Upper lobe of left lung (tissue), 6 donors: ENCODE measurements at regions not wholly inside any gene's neighbourhood (a gene's known extent, or its start where the extent isn't known, plus 50 kb on each side); places are given as distances from the start of the nearest gene placed in this dataset.
A peak's percentile ranks its signal among the peaks of the same experiment; 100 is the strongest.
"Not testable (repeated sequence)": the region's sequence is repeated elsewhere in the genome, so short reads cannot be mapped to it uniquely, and the experiment has no call there.

Experiments
- ATAC-seq, 2 donors: fragments of 200-7000 bp; cut with Tn5 transposase; one replicate each; pipeline ENCODE4 v1.9.1; 2022; ENCODE audit warnings: mild to moderate bottlenecking in 2 of 2, moderate library complexity in 2 of 2; ENCODE audit not compliant: low FRiP score in 2 of 2
- DNase-seq, 2 donors: peaks; one replicate each; pipeline ENCODE4 v3.0.0-alpha.2; 2019 to 2020
- H3K27ac ChIP-seq, 4 donors: fragments of 200-600 bp; sonication (generic); one replicate each; pipeline ENCODE4 v1.5.1; 2016 to 2019
- H3K27me3 ChIP-seq, 4 donors: fragments of 200-600 bp; sonication (generic); one replicate each; pipeline ENCODE4 v1.5.1; 2017 to 2019
- H3K36me3 ChIP-seq, 4 donors: fragments of 200-600 bp; sonication (generic); one replicate each; pipeline ENCODE4 v1.5.1; 2016 to 2019
- H3K4me1 ChIP-seq, 4 donors: fragments of 200-600 bp; sonication (generic); one replicate each; pipeline ENCODE4 v1.5.1; 2018 to 2019
- H3K4me3 ChIP-seq, 4 donors: fragments of 200-600 bp; sonication (generic); one replicate each; pipeline ENCODE4 v1.5.1; 2017 to 2019; ENCODE audit warnings: mild to moderate bottlenecking in 2 of 4, moderate library complexity in 1 of 4
- H3K9me3 ChIP-seq, 4 donors: fragments of 200-600 bp; sonication (generic); one replicate each; pipeline ENCODE4 v1.5.1; 2018 to 2019
- EP300 ChIP-seq, 4 donors: sonication (generic); formaldehyde crosslinking; IDR thresholded peaks; one replicate each; pipeline ENCODE4 v1.5.1; 2017; ENCODE audit warnings: antibody characterized with exemption in 4 of 4, control low read depth in 2 of 4
- POLR2A ChIP-seq, 4 donors: fragments of 450-650 bp; IDR thresholded peaks; one replicate each; pipeline ENCODE4 v1.5.1; 2016 to 2017; ENCODE audit warnings: antibody characterized with exemption in 4 of 4, mild to moderate bottlenecking in 2 of 4
- POLR2AphosphoS5 ChIP-seq, 2 donors: sonication (generic); formaldehyde crosslinking; IDR thresholded peaks; one replicate each; pipeline ENCODE4 v1.5.1; 2017; ENCODE audit warnings: antibody characterized with exemption in 2 of 2
- WGBS, 2 donors: methylation state at CpG; one replicate each; pipeline ENCODE4 v1.1.5; 2017 to 2018; 5-methylcytosine and 5-hydroxymethylcytosine counted together
- TF ChIP-seq, protein P1 (sequence below), 6 experiments: fragments of 450-650 bp in 4 of 6; fragments of 200-600 bp in 2 of 6; sonication (generic) in 2 of 6; IDR thresholded peaks; one replicate each; pipeline ENCODE4 v1.5.1; 2016 to 2019; ENCODE audit warnings: antibody characterized with exemption in 6 of 6
- donor health status: DM: no; HTN: no; CAD: no; lungs with moderate emphysema.
- donor health status: DM: no; HTN: yes; CAD: no; lungs with severe emphysema.

DNA sequence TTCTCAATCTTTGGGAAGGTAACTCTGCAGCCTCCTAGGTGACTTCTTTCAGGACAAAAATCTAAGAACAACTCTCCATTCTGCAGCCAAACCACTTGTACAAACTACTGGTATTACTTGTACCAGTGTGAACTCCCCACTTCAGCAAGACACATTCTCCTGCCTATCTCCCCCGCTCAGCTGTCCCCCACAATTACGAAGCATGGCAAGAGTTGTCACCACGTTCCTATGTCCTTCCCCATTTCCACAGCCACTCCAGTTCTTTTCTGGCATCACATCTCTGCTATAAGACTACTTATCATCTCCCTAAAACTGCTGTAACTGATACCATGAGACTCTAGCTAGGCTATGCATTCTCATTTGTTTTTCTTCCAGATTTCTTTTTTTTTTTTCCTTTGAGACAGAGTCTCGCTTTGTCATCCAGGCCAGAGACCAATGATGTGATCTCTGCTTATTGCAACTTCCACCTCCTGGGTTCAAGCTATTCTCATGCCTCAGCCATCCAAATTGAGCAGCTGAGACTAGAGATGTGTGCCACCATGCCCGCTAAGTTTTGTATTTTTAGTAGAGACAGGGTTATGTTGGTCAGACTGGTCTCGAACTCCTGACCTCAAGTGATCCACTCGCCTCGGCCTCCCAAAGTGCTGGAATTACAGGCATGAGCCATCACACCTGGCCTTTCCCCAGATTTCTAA is 71.9 kb upstream of the CDON start:
- Histone ChIP-seq H3K27me3 (no peaks in the 10 kb centered on the region), H3K4me1 (peaks cover 5 to 44% (median 20%) of the 10 kb centered on the region in 4 donors), H3K4me3 (no peak overlapping the region), H3K36me3 (no peaks in the 10 kb centered on the region), H3K27ac (no peak overlapping the region), H3K9me3 (no peaks in the 10 kb centered on the region)
- TF ChIP-seq, protein P1, sequence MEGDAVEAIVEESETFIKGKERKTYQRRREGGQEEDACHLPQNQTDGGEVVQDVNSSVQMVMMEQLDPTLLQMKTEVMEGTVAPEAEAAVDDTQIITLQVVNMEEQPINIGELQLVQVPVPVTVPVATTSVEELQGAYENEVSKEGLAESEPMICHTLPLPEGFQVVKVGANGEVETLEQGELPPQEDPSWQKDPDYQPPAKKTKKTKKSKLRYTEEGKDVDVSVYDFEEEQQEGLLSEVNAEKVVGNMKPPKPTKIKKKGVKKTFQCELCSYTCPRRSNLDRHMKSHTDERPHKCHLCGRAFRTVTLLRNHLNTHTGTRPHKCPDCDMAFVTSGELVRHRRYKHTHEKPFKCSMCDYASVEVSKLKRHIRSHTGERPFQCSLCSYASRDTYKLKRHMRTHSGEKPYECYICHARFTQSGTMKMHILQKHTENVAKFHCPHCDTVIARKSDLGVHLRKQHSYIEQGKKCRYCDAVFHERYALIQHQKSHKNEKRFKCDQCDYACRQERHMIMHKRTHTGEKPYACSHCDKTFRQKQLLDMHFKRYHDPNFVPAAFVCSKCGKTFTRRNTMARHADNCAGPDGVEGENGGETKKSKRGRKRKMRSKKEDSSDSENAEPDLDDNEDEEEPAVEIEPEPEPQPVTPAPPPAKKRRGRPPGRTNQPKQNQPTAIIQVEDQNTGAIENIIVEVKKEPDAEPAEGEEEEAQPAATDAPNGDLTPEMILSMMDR (IDR thresholded peaks at IDR 0.05), result no peak
- TF ChIP-seq POLR2A (IDR thresholded peaks at IDR 0.05), result no peak
- no peak for TF ChIP-seq EP300 (IDR thresholded peaks at IDR 0.05)
- TF ChIP-seq POLR2AphosphoS5 (IDR thresholded peaks at IDR 0.05), result no peak
- DNase-seq (no peak), ATAC-seq (no peak)
- 76 to 78% methylated on average over 8 of the region's 8 CpGs for WGBS, 2 donors

DNA sequence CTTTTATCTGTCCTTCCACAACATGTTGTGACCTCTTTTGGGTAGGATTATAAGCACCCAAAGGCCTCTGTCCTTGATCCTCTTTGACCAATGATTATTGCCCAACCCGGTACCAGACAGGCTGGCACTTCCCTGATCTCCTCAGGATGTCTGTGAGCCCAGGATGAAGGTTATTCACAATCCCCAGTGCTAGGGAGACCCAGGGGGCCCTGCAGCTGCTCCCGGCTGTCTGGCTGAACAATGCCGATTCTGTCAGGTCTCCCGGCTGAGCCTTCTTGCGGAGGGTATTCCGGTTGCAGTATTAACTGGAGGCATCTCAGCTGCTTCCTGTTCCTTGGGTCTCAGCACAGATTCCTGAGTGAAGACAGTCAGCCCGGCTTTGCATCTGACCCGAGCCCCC is 71.2 kb upstream of the CDON start:
- peaks cover 0 to 37% (median 16%) of the 10 kb centered on the region in 4 donors for H3K4me1 ChIP-seq
- no peak for ATAC-seq
- H3K9me3 ChIP-seq, result no peaks in the 10 kb centered on the region
- no peaks in the 10 kb centered on the region for H3K27me3 ChIP-seq
- H3K27ac ChIP-seq, result no peak overlapping the region
- TF ChIP-seq POLR2AphosphoS5 (IDR thresholded peaks at IDR 0.05) (no peak), EP300 (IDR thresholded peaks at IDR 0.05) (no peak)
- TF ChIP-seq, protein P1 (IDR thresholded peaks at IDR 0.05), result no peak
- DNase-seq, result no peak
- H3K36me3 ChIP-seq, result no peaks in the 10 kb centered on the region
- 64% methylated on average over 8 of the region's 8 CpGs for WGBS, 2 donors
- no peak overlapping the region for H3K4me3 ChIP-seq

DNA sequence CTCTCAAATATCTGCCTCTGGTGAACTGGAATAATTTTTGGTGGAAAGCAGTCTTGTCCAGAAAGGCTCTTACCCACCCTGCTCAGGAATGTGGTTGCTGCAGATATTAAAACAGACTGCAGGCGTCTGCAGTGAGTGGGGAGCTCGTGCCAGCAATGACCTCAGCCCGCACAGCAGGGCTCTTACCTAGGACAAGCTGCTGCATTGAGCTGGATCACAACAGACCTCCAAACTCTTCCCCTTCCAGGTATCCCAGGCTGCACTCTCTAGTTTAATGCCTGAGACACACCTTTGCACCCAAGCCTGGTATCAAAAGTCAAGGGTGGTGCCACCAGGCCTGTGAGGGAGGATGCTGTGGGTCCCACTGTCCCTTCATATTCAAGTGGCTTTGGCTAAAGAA is 69.7 kb upstream of the CDON start:
- DNase-seq (peak in 1 of 2 donors; percentile 89), ATAC-seq (peak; percentile 80 to 92)
- no peak for TF ChIP-seq POLR2A (IDR thresholded peaks at IDR 0.05)
- no peak for TF ChIP-seq EP300 (IDR thresholded peaks at IDR 0.05)
- TF ChIP-seq POLR2AphosphoS5 (IDR thresholded peaks at IDR 0.05), result no peak
- TF ChIP-seq, protein P1 (IDR thresholded peaks at IDR 0.05), result peak in 1 of 6 experiments; percentile 33
- Histone ChIP-seq H3K4me3 (no peak overlapping the region), H3K36me3 (no peaks in the 10 kb centered on the region), H3K27me3 (no peaks in the 10 kb centered on the region), H3K9me3 (no peaks in the 10 kb centered on the region), H3K4me1 (peaks cover 0 to 31% (median 16%) of the 10 kb centered on the region in 4 donors), H3K27ac (peak overlapping the region; percentile 50 to 74 (median 60))
- 51 to 100% methylated on average over 1 to 3 of the region's 3 CpGs for WGBS, 2 donors

DNA sequence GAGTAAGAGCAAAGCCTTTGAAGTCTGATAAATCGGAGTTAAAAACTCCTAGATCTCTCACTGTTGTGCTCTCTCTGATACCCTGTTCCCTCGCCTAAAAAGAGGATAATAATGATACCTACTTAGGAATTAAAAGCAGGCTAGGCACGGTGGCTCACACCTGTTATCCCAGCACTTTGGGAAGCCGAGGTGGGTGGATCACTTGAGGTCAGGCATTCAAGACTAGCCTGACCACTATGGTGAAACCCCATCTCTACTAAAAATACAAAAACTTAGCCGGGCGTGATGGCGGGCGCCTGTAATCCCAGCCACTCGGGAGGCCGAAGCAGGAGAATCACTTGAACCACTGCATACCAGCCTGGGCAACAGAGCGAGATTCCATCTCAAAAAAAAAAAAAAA is 68.1 kb upstream of the CDON start:
- ATAC-seq, H3K9me3 ChIP-seq, H3K4me3 ChIP-seq, H3K36me3 ChIP-seq, DNase-seq, H3K27me3 ChIP-seq: not testable (repeated sequence)
- Histone ChIP-seq H3K4me1 (peaks cover 0 to 26% (median 15%) of the 10 kb centered on the region in 4 donors), H3K27ac (peak overlapping the region in 2 of 4 donors; percentile 22 to 52)
- WGBS, 2 donors, result 73 to 75% methylated on average over 11 of the region's 11 CpGs

DNA sequence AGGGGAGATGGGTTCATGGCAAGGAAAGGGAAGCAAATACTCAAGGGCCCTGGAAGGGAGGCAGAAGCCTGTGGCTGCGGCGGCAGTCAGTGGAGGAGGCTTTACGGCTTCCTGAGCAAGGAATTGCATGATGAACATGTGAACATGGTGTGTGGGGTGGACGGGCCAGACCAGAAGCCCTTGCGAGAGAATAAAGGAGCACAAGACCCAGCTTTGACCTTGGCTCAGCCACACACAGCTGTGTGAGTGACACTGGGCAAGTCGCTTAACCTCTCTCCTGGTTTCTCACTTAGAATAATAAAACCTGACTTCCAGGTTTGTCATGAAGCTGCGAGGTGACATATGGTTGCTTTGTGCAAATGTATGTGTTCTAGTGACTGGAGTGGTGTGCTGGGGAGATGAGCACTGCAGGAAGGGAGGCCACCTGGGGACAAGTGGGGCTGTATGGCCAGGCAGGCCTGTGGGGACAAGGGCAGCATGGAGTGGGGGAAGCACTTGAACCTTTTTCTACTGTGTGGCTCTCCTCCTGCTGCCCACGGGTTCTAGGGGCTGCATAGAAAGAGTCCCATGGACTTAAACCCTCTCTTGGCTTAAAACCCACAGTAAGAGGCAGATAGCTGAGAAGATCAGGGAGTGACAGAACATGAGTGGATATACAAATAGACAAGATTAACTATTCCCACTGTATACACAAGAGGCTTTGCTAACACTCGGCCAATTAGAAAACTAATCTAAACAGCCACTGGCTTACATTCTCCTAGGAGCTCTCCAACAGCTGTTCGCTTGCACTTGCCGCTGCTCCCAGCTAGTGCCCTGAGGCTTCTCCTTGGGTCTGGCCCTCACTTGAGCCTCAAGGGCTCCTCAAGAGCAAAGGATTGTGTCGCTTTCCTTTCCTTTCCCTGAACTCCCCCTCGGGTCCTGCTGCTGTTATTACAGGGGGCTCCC is 67.3 kb upstream of the CDON start:
- H3K27me3 ChIP-seq, result no peaks in the 10 kb centered on the region
- TF ChIP-seq POLR2A (IDR thresholded peaks at IDR 0.05), result no peak
- no peak for TF ChIP-seq EP300 (IDR thresholded peaks at IDR 0.05)
- TF ChIP-seq POLR2AphosphoS5 (IDR thresholded peaks at IDR 0.05), result no peak
- TF ChIP-seq, protein P1 (IDR thresholded peaks at IDR 0.05), result no peak
- peak in 1 of 2 donors; percentile 68 for DNase-seq
- H3K9me3 ChIP-seq, result no peaks in the 10 kb centered on the region
- 65 to 71% methylated on average over 13 of the region's 13 CpGs for WGBS, 2 donors
- peaks cover 0 to 22% (median 13%) of the 10 kb centered on the region in 4 donors for H3K4me1 ChIP-seq
- H3K27ac ChIP-seq, result peak overlapping the region in 2 of 4 donors; percentile 22 to 52
- no peak overlapping the region for H3K4me3 ChIP-seq
- no peaks in the 10 kb centered on the region for H3K36me3 ChIP-seq
- peak in 1 of 2 donors; percentile 17 for ATAC-seq
